DOHH2 (cell line): ENCODE measurements at regions not wholly inside any gene's neighbourhood (a gene's known extent, or its start where the extent isn't known, plus 50 kb on each side); places are given as distances from the start of the nearest gene placed in this dataset.

Source experiments
- CTCF ChIP-seq: fragments of 200-600 bp; sonication (generic); IDR thresholded peaks from one replicate; pipeline ENCODE4 v1.5.1; 2014; ENCODE audit warnings: antibody characterized with exemption, mild to moderate bottlenecking, low read depth, low read length; ENCODE audit not compliant: poor library complexity, severe bottlenecking
- EZH2phosphoT487 ChIP-seq: fragments of 200-600 bp; sonication (generic); IDR thresholded peaks from 2 replicates; pipeline ENCODE4 v1.6.1; 2017; ENCODE audit warnings: borderline replicate concordance, mild to moderate bottlenecking, antibody characterized with exemption, low read length, moderate library complexity, mixed read lengths

- no peak for TF ChIP-seq CTCF
- no peak for TF ChIP-seq EZH2phosphoT487
These were observed 83.5 kb downstream of the TBX22 start for GRCh38 chrX:80098038-80098437.
